Astrocyte (in vitro differentiated cells and primary cell): ENCODE measurements at regions not wholly inside any gene's neighbourhood (a gene's known extent, or its start where the extent isn't known, plus 50 kb on each side); places are given as distances from the start of the nearest gene placed in this dataset.

Experiments
- DNase-seq: peaks from one replicate; pipeline ENCODE4 v3.0.0-alpha.2; 2010; ENCODE audit warnings: low read depth
- FAIRE-seq: peaks from 2 replicates; lab custom pipeline; 2011; peaks lifted over from hg19 to GRCh38; lab: Jason Lieb, UNC
- H2AFZ ChIP-seq: 2 replicates; pipeline ENCODE4 v1.6.0; 2012; ENCODE audit warnings: low read depth, low read length, inconsistent platforms
- H3K27ac ChIP-seq: 2 replicates; pipeline ENCODE4 v1.5.1; 2011; ENCODE audit warnings: low read depth, low read length, inconsistent platforms
- H3K27me3 ChIP-seq: 2 replicates; pipeline ENCODE4 v1.6.0; 2011; ENCODE audit warnings: low read length, inconsistent platforms; ENCODE audit not compliant: insufficient read depth
- H3K36me3 ChIP-seq: 2 replicates; pipeline ENCODE4 v1.5.1; 2011; ENCODE audit warnings: low read length, inconsistent platforms; ENCODE audit not compliant: insufficient read depth
- H3K4me1 ChIP-seq: 2 replicates; pipeline ENCODE4 v1.5.1; 2011; ENCODE audit warnings: low read length, inconsistent platforms; ENCODE audit not compliant: insufficient read depth
- H3K4me2 ChIP-seq: 2 replicates; pipeline ENCODE4 v1.6.0; 2012; ENCODE audit warnings: low read length, inconsistent platforms
- H3K4me3 ChIP-seq: 2 replicates; pipeline ENCODE4 v1.5.1; 2011; ENCODE audit warnings: low read depth, mild to moderate bottlenecking, low read length, inconsistent platforms; ENCODE audit not compliant: insufficient read depth
- H3K79me2 ChIP-seq: 2 replicates; pipeline ENCODE4 v1.6.0; 2012; ENCODE audit warnings: mild to moderate bottlenecking, low read length, inconsistent platforms; ENCODE audit not compliant: insufficient read depth
- H3K9ac ChIP-seq: 2 replicates; pipeline ENCODE4 v1.6.0; 2012; ENCODE audit warnings: mild to moderate bottlenecking, low read length, inconsistent platforms
- H3K9me3 ChIP-seq: 2 replicates; pipeline ENCODE4 v1.5.1; 2012; ENCODE audit warnings: low read depth, mild to moderate bottlenecking, low read length, inconsistent platforms; ENCODE audit not compliant: insufficient read depth
- H4K20me1 ChIP-seq: 2 replicates; pipeline ENCODE4 v1.6.0; 2012; ENCODE audit warnings: low read length, inconsistent platforms; ENCODE audit not compliant: insufficient read depth
- H3K27ac Mint-ChIP-seq: one replicate; pipeline ENCODE4 v1.8.0; 2021; ENCODE audit warnings: mild to moderate bottlenecking, mixed read lengths; ENCODE audit not compliant: unreplicated experiment
- H3K27me3 Mint-ChIP-seq: one replicate; pipeline ENCODE4 v1.8.0; 2021; ENCODE audit warnings: low read depth, mixed read lengths; ENCODE audit not compliant: unreplicated experiment
- H3K36me3 Mint-ChIP-seq: one replicate; pipeline ENCODE4 v1.8.0; 2021; ENCODE audit warnings: low read depth, mixed read lengths; ENCODE audit not compliant: unreplicated experiment
- H3K4me1 Mint-ChIP-seq: one replicate; pipeline ENCODE4 v1.8.0; 2021; ENCODE audit warnings: low read depth, mixed read lengths; ENCODE audit not compliant: unreplicated experiment
- H3K4me3 Mint-ChIP-seq: one replicate; pipeline ENCODE4 v1.8.0; 2021; ENCODE audit warnings: mild to moderate bottlenecking, moderate library complexity, mixed read lengths; ENCODE audit not compliant: unreplicated experiment
- H3K9me3 Mint-ChIP-seq: one replicate; pipeline ENCODE4 v1.8.0; 2021; ENCODE audit warnings: mild to moderate bottlenecking, mixed read lengths; ENCODE audit not compliant: unreplicated experiment
- EZH2 ChIP-seq: IDR thresholded peaks from 2 replicates; pipeline ENCODE4 v1.6.1; 2012; ENCODE audit warnings: mild to moderate bottlenecking, low read length, inconsistent platforms; ENCODE audit not compliant: insufficient read depth
- TF ChIP-seq, protein P1 (sequence below): IDR thresholded peaks from 2 replicates; pipeline ENCODE4 v1.5.1; 2011; ENCODE audit warnings: low read depth, mild to moderate bottlenecking, inconsistent platforms, low read length, moderate library complexity; ENCODE audit not compliant: insufficient read depth

DNA sequence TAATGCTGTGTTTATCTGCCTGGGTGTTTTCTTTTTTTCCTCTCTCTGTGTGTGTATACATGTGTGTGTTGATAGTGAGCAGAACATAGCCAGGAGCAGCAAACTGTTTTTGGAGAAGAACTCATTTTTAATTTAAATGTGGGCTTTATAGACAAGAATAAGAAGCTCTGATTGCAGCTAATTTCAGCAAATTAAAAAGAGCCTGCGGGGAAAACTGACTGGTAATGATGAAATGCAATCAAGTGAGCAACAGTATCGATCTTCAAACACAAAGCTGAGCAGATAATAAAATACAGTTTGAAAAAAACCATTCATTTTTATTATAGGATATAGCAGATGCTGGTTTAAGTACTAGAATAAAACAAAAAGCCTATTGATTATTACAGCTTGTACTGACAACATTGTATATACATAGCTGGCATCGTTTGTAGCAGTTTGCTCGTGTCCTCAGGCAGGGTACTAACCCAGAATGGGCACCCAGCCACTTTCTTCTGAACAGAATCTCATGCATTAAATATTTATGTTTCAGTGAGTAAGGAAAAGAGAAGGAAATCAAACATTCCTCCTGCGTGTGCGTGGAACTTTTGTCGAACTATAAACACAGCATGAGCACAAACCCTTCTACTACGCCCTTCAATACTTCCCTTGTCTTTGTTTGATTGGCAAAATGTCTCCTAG lies 73.5 kb upstream of the ZFP42 start:
- no peaks in the 10 kb centered on the region for H3K4me1 Mint-ChIP-seq
- TF ChIP-seq, protein P1, sequence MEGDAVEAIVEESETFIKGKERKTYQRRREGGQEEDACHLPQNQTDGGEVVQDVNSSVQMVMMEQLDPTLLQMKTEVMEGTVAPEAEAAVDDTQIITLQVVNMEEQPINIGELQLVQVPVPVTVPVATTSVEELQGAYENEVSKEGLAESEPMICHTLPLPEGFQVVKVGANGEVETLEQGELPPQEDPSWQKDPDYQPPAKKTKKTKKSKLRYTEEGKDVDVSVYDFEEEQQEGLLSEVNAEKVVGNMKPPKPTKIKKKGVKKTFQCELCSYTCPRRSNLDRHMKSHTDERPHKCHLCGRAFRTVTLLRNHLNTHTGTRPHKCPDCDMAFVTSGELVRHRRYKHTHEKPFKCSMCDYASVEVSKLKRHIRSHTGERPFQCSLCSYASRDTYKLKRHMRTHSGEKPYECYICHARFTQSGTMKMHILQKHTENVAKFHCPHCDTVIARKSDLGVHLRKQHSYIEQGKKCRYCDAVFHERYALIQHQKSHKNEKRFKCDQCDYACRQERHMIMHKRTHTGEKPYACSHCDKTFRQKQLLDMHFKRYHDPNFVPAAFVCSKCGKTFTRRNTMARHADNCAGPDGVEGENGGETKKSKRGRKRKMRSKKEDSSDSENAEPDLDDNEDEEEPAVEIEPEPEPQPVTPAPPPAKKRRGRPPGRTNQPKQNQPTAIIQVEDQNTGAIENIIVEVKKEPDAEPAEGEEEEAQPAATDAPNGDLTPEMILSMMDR = no peak
- no peak for TF ChIP-seq EZH2
- H3K4me3 Mint-ChIP-seq = no peak overlapping the region
- DNase-seq (no peak), FAIRE-seq (no peak)
- H3K36me3 Mint-ChIP-seq = no peaks in the 10 kb centered on the region
- Histone ChIP-seq H4K20me1 (no peaks in the 10 kb centered on the region), H3K4me2 (no peak overlapping the region), H3K4me3 (no peak overlapping the region), H3K79me2 (no peaks in the 10 kb centered on the region), H2AFZ (no peak overlapping the region), H3K9me3 (no peaks in the 10 kb centered on the region), H3K36me3 (no peaks in the 10 kb centered on the region), H3K27me3 (no peaks in the 10 kb centered on the region), H3K4me1 (no peaks in the 10 kb centered on the region), H3K9ac (no peak overlapping the region), H3K27ac (no peak overlapping the region)
- peaks cover 8% of the 10 kb centered on the region for H3K9me3 Mint-ChIP-seq
- H3K27me3 Mint-ChIP-seq = no peaks in the 10 kb centered on the region
- no peak overlapping the region for H3K27ac Mint-ChIP-seq

DNA sequence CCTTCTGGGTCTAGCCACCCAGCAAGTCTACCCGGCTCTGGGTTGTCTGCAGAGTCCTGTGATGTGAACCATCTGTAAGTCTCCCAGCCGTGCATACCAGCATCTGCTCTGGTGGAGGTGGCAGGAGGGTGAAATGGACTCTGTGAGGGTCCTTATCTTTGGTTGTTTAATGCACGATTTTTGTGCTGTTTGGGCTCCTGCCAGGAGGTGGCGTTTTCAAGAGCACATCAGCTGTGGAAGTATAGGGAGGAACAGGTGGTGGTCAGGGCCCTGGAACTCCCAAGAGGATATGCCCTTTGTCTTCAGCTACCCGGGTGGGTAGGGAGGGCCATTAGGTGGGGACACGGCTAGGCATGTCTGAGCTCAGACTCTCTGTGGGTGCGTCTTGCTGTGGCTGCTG lies 66.5 kb upstream of the ZFP42 start:
- Mint-ChIP-seq H3K27me3 (no peaks in the 10 kb centered on the region), H3K4me1 (no peaks in the 10 kb centered on the region), H3K36me3 (no peaks in the 10 kb centered on the region), H3K4me3 (no peak overlapping the region), H3K9me3 (peaks cover 12% of the 10 kb centered on the region), H3K27ac (no peak overlapping the region)
- H4K20me1 ChIP-seq = no peaks in the 10 kb centered on the region
- H3K4me2 ChIP-seq = no peak overlapping the region
- H2AFZ ChIP-seq = no peak overlapping the region
- no peak overlapping the region for H3K9ac ChIP-seq
- FAIRE-seq = no peak
- H3K9me3 ChIP-seq = peaks cover 2% of the 10 kb centered on the region
- no peak overlapping the region for H3K4me3 ChIP-seq
- TF ChIP-seq, protein P1 = no peak
- no peak for TF ChIP-seq EZH2
- no peak overlapping the region for H3K27ac ChIP-seq
- H3K27me3 ChIP-seq = no peaks in the 10 kb centered on the region
- no peaks in the 10 kb centered on the region for H3K79me2 ChIP-seq
- H3K36me3 ChIP-seq = no peaks in the 10 kb centered on the region
- H3K4me1 ChIP-seq = no peaks in the 10 kb centered on the region
- DNase-seq = no peak

DNA sequence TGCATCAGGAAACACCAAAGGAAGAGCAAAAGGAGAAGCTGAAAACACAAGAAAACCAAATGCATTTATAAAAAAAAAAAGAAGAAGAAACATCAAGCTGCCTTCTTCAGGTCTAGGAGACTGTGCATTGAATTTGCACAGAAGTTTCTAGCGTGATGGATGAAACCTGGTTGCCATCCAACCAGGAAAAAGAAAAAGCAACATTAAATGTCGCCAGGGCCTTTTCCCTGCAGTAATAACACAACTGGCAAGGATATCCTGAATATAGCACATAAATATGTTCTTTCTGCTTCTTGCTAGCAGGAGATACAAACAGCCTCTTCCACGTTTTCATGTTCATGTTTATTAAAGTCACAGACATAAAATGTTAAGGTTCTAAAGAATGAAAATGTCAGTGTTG lies 60.8 kb upstream of the ZFP42 start:
- Histone ChIP-seq H4K20me1 (no peaks in the 10 kb centered on the region), H3K36me3 (no peaks in the 10 kb centered on the region), H3K79me2 (no peaks in the 10 kb centered on the region), H3K4me2 (no peak overlapping the region), H2AFZ (no peak overlapping the region), H3K27me3 (no peaks in the 10 kb centered on the region), H3K9ac (no peak overlapping the region), H3K27ac (no peak overlapping the region), H3K9me3 (peaks cover 3% of the 10 kb centered on the region), H3K4me3 (no peak overlapping the region), H3K4me1 (no peaks in the 10 kb centered on the region)
- H3K27me3 Mint-ChIP-seq = no peaks in the 10 kb centered on the region
- no peaks in the 10 kb centered on the region for H3K36me3 Mint-ChIP-seq
- no peak for FAIRE-seq
- DNase-seq = no peak
- no peak overlapping the region for H3K4me3 Mint-ChIP-seq
- H3K4me1 Mint-ChIP-seq = no peaks in the 10 kb centered on the region
- no peak overlapping the region for H3K27ac Mint-ChIP-seq
- TF ChIP-seq, protein P1 = no peak
- no peak for TF ChIP-seq EZH2
- peaks cover 5% of the 10 kb centered on the region for H3K9me3 Mint-ChIP-seq
